ENCODE measurements at regions not wholly inside any gene's neighbourhood (a gene's known extent, or its start where the extent isn't known, plus 50 kb on each side); places are given as distances from the start of the nearest gene placed in this dataset.

- DNase-seq (ENCODE audit: low read depth) = peak; percentile 4
Observed at GRCh38 chr4:147407261-147408045, 73.4 kb upstream of the EDNRA start.

DNA sequence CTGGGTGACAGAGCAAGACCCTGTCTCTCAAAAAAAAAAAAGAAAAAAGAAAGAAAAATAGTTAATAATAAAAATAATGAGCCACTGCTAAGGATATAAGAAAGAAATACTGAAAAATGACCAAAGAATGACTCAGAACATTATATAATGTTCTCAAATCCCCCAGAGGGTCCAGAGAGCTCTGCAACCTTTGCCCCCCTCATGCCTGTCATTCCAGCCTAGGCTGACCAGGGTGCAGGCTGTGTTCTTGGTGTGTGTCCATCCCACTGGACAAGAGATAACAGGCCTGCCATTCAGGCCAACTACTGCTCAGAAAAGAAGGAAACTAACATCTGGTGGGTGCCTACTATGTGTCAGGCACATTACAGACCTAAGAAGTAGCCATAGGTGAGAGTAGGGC, 72.7 kb upstream of the EDNRA start:
- TF ChIP-seq, protein P1, sequence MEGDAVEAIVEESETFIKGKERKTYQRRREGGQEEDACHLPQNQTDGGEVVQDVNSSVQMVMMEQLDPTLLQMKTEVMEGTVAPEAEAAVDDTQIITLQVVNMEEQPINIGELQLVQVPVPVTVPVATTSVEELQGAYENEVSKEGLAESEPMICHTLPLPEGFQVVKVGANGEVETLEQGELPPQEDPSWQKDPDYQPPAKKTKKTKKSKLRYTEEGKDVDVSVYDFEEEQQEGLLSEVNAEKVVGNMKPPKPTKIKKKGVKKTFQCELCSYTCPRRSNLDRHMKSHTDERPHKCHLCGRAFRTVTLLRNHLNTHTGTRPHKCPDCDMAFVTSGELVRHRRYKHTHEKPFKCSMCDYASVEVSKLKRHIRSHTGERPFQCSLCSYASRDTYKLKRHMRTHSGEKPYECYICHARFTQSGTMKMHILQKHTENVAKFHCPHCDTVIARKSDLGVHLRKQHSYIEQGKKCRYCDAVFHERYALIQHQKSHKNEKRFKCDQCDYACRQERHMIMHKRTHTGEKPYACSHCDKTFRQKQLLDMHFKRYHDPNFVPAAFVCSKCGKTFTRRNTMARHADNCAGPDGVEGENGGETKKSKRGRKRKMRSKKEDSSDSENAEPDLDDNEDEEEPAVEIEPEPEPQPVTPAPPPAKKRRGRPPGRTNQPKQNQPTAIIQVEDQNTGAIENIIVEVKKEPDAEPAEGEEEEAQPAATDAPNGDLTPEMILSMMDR (IDR thresholded peaks at IDR 0.05; ENCODE audit: insufficient read depth, low read depth, low read length, missing control alignments) = no peak
- H3K4me3 ChIP-seq (ENCODE audit: low read depth, low read length) = no peak overlapping the region
- no peak for DNase-seq (ENCODE audit: low read depth)

More at GRCh38 chr4:147407261-147408045, 73.4 kb upstream of the EDNRA start:
- no peak overlapping the region for H3K4me3 ChIP-seq (ENCODE audit: low read depth, low read length)
- TF ChIP-seq, protein P1 (IDR thresholded peaks at IDR 0.05; ENCODE audit: insufficient read depth, low read depth, low read length, missing control alignments) = peak; percentile 52

DNA sequence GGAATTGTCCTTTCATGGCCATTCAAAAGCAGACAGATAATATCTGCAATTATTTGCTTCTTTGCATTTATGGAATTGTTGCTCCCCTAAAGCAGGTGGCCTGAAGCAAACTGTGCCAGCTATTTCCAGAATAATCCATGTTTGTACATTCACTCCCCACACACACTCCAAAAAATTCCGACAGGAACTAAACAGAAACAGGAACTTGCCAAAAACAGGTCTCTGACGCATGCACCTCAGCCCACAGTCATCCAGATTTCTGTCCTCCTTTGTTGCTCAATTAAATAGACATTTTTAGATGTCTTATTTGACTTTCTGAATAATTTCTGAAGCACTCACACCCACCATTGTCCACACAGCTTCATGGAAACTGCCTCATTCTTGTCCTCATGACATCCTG, 71.5 kb upstream of the EDNRA start:
- TF ChIP-seq, protein P1 (IDR thresholded peaks at IDR 0.05; ENCODE audit: insufficient read depth, low read depth, low read length, missing control alignments) = no peak
- no peak for DNase-seq (ENCODE audit: low read depth)
- H3K4me3 ChIP-seq (ENCODE audit: low read depth, low read length) = no peak overlapping the region

GRCh38 chr4:147418226-147418625, 62.7 kb upstream of the EDNRA start:
- DNase-seq (ENCODE audit: low read depth) = no peak
- TF ChIP-seq, protein P1 (IDR thresholded peaks at IDR 0.05; ENCODE audit: insufficient read depth, low read depth, low read length, missing control alignments) = no peak
- H3K4me3 ChIP-seq (ENCODE audit: low read depth, low read length) = no peak overlapping the region

GRCh38 chr4:147421456-147421855, 59.4 kb upstream of the EDNRA start:
- DNase-seq (ENCODE audit: low read depth) = no peak
- H3K4me3 ChIP-seq (ENCODE audit: low read depth, low read length) = no peak overlapping the region
- TF ChIP-seq, protein P1 (IDR thresholded peaks at IDR 0.05; ENCODE audit: insufficient read depth, low read depth, low read length, missing control alignments) = no peak

DNA sequence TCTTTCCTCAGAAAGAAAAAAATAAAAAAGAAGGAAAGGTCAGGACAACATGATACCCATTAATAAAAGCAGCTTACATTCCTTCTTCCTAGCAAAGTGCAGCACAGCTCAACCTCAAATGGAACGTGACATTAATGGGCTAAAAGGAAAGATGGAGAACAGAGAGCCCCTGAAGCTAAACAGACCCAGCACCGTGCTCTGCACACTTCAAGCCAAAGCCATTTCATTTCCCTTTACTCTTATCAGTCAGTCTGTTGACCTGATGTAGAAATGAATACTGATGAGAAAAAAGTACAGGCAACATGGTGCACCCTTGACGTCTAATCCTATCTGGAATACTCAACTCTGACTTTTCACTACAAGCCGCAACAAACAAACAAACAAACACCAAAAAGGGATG, 57.7 kb upstream of the EDNRA start:
- DNase-seq (ENCODE audit: low read depth) = no peak

More for the DNA sequence above, 57.7 kb upstream of the EDNRA start:
- H3K4me3 ChIP-seq (ENCODE audit: low read depth, low read length) = no peak overlapping the region
- TF ChIP-seq, protein P1 (IDR thresholded peaks at IDR 0.05; ENCODE audit: insufficient read depth, low read depth, low read length, missing control alignments) = no peak
